ENCODE measurements at regions not wholly inside any gene's neighbourhood (a gene's known extent, or its start where the extent isn't known, plus 50 kb on each side); places are given as distances from the start of the nearest gene placed in this dataset.

DNA sequence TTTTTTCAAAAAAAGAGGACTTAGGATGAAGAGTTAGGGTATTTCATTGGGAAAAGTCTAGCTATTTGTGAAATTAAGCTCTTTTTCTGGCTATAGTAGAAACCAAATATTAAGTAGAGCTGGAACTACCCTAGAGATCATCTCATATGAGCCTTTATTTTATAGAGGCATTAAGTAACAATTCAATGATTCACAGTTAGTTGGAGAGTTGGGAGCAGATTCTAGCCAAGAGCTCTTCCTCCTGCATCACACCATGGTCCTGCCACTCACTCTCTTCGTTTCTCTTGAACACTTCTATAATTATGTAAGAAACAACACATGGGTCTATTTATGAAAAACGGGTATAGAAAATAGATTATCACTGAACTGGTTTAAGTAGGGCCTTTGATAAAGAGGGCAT, 76.1 kb upstream of the ANK3 start:
- DNase-seq, result no peak

DNA sequence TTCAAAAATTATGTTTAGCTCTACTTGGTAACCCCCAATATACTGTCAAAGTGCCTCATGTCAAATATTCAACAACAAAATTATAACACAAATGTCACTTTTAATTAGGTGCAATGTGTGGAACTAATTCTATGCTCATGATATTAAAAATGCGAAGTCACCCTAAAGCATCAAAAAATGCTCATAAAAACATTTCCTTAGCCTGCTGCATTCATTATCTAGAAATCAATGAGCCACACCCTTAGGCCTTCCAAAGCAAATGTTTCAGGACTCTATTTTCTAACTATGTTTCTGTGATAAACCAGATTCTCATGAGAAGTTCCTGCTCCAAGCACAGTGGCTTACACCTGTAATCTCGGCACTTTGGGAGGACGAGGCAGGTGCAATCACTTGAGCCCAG, 75.0 kb upstream of the ANK3 start:
- no peak for DNase-seq

DNA sequence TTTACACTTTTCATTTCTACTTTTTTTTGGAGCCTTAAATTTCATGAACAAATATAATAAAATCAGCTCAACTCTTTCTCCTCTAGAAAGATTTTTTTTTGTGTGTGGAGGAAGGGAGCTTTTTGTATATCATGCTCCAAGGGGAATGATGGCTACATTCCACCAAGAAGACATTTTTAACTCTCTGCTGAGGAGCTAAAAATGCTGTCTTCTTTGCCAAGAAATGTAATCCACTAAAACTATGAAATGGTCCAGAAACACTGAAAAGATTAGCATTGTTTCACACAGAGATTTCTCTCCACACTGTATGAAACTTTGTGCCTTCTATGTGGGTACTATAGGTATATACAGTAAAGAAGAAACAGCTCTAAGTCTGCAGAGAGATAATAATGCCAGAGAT, 74.1 kb upstream of the ANK3 start:
- DNase-seq, result no peak

DNA sequence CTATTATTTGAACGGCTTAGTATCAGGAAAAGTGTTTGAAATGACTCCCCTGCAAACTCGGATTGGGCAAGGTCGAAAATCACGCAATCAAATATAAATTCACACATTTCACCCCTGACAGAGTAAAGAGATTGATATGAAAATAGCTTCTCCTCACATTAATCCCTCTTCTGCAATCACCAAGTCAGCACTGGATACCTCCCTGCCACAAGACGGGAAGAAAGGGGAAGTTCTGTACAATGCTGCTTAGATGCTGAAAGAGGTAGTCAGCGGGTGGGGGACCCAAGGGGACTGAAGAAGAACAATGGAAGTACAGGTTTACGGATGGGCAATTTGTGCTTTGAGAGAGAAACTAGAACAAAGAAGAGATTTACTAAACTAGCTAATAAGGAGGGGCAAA, 72.0 kb upstream of the ANK3 start:
- no peak for DNase-seq

DNA sequence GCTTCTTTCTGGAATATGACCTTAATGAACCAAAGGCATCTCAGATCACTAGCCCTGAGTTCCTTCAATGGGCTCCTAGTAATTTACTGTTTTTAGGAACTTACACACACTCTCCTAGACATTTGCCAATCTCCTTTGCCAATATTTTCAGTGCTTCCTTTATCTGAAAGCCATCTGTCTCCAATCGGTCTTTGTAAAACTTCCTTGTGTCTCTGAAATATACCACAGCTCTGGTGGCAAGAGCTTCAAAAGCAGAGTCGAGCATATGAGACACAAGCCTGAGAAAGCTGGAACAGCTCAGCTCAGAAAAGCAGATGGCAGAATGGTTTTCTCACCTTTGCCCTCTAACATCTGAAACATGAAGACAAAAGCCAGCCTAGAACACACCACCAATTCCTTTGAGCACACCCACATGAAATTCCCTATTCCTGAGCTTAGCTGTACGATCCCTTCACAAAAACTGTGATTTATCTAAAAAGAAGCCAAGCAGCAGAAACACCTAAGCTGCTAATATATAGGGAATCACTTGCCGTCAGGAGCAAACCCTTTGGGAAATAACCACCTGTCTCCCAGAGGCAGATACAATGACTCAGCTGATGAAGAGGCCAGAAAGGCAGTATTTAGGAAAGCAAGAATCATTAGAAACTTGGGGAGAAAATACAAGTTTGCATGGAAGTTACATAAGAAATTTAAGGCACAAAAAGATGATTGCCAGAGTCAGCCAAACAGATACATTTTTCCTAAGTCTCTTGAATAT, 70.2 kb upstream of the ANK3 start:
- no peak for DNase-seq

DNA sequence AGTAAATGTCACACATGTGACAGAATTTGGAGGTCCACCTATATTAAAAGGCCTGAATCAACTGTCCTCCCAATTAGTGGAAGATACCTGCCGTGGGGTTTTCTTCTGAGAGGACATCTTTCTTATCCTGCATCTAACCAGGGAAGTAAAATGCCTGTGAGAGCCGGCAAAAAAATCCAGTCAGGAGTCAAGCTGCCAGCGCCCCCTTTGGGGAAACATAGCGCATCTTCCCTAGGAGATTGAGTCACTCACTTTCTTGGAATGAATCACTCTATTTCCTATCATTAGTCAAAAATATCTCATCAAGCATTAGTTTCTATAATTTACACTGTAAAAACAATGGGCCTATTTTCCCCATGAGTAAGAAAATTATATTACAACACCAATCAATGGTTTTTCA, 66.4 kb upstream of the ANK3 start:
- DNase-seq, result no peak

DNA sequence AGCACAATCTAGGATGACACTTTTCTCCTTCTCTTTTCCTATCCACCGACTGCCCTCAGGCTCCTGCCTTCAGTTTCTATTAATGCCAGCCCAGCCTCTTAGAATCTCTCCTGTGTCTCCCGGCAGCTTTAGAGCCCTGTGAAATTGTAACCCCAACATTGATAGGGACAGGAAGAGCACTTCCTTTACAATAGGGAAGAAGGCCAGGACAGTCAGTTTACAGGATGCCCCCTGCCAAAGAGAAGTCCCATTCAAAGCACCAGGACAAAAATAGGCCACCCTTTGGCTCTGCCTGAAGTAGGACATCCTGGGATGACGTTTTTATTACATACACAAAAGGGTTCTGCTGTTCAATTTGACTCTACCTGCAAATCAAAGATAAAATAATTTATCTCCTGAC, 64.7 kb upstream of the ANK3 start:
- no peak for DNase-seq

DNA sequence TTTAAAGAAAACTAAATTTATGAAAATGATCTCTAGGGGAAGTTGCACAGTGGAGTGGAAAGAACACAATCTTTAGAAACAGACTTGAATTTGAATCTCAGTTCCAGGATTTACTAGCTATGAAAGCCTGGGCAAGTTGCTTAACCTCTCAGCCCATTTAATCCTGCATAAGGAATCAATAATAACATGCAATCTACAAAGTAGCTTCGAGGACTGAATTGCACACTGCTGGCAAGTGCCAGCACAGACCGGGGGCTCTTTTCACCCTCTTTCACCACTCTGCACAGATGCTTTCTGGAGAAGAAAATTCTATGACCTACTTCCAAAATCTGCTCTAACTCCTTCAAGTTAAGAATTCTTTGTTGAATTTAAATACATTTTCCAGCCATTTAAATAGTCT, 63.4 kb upstream of the ANK3 start:
- DNase-seq, result no peak

DNA sequence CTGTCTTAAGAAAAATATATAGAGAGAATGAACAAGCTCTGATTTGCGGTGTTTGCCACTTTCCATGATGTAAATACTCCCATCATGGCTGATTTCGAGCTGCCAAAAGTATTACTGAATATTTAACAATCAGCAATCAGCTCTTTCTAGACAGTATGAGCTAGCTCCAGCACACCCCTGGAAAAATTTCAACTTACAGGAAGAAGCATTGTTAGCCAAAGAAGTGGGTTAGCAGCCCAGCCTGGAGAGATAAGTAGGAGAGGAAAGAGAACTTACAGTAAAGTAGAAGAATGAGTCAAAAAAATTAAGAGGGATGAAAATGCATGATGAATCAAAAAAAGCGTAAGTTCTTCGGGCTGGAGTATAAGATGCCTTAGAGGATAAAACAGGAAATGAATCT, 60.6 kb upstream of the ANK3 start:
- no peak for DNase-seq

DNA sequence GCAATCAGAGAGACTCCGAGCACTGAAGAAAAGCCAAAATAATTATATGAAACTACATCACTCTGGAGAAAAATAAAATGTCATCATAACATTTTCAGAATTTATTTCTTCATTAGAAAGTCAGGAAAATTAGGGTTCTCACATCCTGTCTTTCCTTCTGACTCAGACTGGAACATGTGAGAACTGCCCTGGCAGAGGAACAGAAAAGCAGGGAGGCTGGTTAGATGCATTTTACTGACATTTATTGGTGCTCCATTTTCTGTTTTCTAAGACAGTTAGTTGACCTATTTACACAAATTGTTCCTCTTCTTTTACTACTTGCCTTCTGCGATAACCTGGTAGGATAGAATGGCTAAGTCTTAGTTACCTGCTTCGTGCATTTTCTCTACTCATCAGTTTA, 58.6 kb upstream of the ANK3 start:
- DNase-seq, result no peak

DNA sequence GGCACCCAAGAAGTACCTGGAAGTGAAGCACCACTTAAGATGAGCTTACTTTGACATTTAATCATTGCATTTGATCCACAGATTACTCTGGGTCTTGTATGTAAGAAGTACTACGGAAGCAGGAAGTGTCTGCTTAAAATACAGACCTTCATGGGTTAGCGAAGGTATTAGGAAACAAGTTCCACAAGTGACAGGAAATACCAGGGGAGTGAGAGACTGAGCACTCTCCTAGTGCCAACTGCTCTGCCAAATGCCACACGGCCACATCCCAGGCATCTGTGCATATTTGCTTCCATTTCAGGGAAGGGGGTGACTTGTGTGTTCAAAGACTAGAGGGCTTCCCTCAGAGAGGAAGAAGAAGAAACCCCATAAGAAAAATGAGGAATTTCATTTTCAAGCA, 57.2 kb upstream of the ANK3 start:
- no peak for DNase-seq

DNA sequence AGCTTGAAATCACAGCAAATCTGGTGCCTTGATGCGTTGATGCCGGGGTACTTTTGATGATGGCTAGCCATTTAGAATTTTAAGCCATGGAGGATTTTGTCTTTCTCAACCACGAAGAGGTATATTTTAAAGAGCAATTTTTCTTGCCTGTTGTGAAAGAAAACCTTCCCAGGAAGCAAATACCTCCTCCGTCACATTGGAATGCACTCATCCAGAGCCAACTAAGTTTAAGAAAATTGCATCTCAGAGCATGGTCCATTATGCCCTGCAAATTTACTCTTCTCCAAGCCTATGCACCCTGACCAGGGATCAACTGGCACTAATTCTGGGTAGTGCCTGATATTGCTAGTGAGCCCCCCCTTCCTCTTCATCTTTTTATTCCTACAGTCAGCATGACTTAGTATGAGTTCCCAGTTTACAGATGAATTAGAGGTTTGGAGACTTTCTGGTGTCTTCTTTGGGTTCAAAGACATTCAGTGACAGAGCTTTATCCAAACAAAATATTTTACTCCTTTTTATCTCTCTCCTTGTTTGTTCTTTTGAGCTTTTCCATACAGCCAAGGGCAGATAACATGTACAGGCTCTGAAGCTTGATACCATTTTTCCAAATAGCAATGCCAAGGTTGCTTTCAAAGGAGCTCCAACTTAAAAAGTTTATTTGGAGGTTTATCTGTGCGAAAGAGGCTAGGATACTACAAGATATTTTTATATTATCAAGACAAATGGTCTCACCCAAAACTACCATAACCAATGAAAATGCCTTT, 56.6 kb upstream of the ANK3 start:
- DNase-seq, result no peak

DNA sequence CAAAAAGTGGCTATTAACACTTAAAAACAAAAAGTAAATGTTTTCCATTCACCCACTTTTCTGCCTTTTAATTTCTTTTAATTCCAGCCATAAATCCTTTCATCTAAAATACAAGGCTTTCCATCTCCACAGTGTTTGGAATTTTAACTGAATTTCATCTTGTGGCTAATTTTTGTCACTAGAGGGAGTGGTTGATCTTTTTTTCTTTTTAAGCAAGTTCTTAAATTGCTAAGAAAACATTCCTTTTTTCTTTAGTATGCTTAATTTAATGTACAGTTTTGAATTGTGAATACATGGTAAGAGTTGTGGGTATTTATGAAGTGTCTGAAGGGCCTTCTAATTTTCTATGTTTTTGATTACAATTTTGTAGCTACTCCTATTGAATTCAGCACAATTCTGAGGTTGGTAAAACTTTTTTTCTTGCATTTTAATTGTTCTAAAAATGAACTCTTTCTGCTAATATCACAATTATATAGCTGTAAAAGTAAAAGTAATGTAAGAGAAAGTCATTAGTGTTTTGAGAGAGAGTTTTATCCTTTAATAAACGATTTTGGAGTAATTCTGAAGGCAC, 54.9 kb upstream of the ANK3 start:
- peak; percentile 7 to 10 for DNase-seq

DNA sequence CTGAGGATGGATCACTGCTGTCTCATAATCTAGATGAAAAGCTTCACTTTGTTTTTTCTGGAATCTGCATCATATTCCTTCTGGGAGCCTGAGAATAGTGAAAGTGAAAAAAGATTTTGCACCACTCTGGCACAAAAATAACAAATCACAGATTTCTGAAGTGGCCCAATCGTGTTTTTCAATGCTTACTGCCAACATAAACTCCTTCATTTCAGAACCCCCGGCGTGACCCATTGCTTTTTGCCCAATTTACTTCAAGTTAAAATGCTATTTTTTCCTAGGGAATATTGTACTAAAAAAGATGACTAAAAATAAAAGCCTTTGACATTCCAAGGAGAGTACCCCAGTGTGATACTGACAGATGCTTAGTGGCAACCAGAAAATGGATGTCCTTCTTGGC, 53.7 kb upstream of the ANK3 start:
- no peak for DNase-seq

DNA sequence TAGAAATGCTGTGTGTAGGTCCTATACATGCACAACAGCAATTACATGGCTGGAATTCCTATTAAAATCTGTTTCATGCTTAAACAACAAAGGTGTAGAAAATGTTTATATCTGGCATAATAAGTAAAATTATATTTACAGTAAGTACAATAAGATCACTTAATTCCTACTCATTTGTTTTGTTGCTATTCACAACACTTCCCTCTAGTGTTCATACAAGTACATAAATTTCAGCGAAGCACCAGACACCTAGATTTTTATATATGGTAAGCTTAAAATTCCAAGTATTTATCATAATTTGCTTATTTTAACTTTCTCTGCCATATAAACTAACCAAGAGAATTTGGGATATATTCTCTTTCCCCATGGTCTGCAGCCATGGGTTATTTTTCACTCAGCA, 51.8 kb upstream of the ANK3 start:
- peak in 1 of 2 experiments; percentile 3 for DNase-seq

DNA sequence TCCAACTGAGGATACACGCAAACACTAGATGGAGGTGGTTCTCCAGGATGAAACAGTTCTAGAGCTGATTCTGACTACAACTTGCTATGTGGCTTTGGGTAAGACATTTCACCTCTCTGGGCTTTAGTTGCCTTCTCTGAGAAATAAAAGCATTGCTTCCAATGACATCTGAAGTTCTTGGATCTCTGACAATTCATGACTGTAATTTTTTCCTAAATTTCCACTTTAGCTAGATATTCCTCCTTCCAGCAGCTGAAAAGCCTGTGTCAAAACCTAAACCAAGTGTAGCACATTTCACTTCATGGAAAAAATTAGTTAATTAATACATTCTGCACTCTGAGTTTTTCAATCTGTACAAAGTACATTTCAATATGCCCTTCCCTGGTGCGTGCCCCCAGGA, 50.0 kb upstream of the ANK3 start:
- no peak for DNase-seq
